GM23338 (cell line): ENCODE measurements at regions not wholly inside any gene's neighbourhood (a gene's known extent, or its start where the extent isn't known, plus 50 kb on each side); places are given as distances from the start of the nearest gene placed in this dataset.

Experiments
- ATAC-seq: fragments of 200-7000 bp; cut with Tn5 transposase; 3 replicates; pipeline ENCODE4 v1.9.1; 2020
- DNase-seq: peaks from one replicate; pipeline ENCODE4 v3.0.0-alpha.2; 2015; ENCODE audit warnings: low spot score
- H2AFZ ChIP-seq: fragments of 200-600 bp; sonication (generic); 2 replicates; pipeline ENCODE4 v1.8.0; 2016; ENCODE audit warnings: antibody characterized with exemption, mild to moderate bottlenecking, moderate library complexity
- H3F3A ChIP-seq: fragments of 200-600 bp; sonication (generic); replicated peaks from 2 replicates; pipeline ENCODE4 v1.8.0; 2017; ENCODE audit warnings: antibody characterized with exemption, mixed run types, low read depth
- H3K27ac ChIP-seq: fragments of 200-600 bp; sonication (generic); 2 replicates; pipeline ENCODE4 v1.6.1; 2016; ENCODE audit warnings: low read depth
- H3K27me3 ChIP-seq: fragments of 200-600 bp; sonication (generic); 2 replicates; pipeline ENCODE4 v1.8.0; 2016; ENCODE audit warnings: mild to moderate bottlenecking, mixed run types, moderate library complexity; ENCODE audit not compliant: insufficient read depth
- H3K36me3 ChIP-seq: fragments of 200-600 bp; sonication (generic); 2 replicates; pipeline ENCODE4 v1.8.0; 2016; ENCODE audit warnings: mild to moderate bottlenecking; ENCODE audit not compliant: insufficient read depth
- H3K4me1 ChIP-seq: fragments of 200-600 bp; sonication (generic); 2 replicates; pipeline ENCODE4 v1.8.0; 2016; ENCODE audit warnings: mild to moderate bottlenecking, moderate library complexity; ENCODE audit not compliant: insufficient read depth
- H3K4me2 ChIP-seq: fragments of 200-600 bp; sonication (generic); 2 replicates; pipeline ENCODE4 v1.7.1; 2017; ENCODE audit warnings: mixed run types
- H3K4me3 ChIP-seq: fragments of 200-600 bp; sonication (generic); 2 replicates; pipeline ENCODE4 v1.6.1; 2016; ENCODE audit warnings: mixed run types
- H3K79me2 ChIP-seq: fragments of 200-600 bp; sonication (generic); replicated peaks from 2 replicates; pipeline ENCODE4 v1.8.0; 2017; ENCODE audit warnings: mild to moderate bottlenecking; ENCODE audit not compliant: insufficient read depth
- H3K9me2 ChIP-seq: fragments of 200-600 bp; sonication (generic); 2 replicates; pipeline ENCODE4 v1.8.0; 2017; ENCODE audit not compliant: insufficient read depth
- H4K20me1 ChIP-seq: fragments of 200-600 bp; sonication (generic); replicated peaks from 2 replicates; pipeline ENCODE4 v1.8.0; 2017; ENCODE audit warnings: mild to moderate bottlenecking; ENCODE audit not compliant: insufficient read depth
- H3K27ac Mint-ChIP-seq: 2 replicates; pipeline ENCODE4 v1.8.0; 2020; ENCODE audit warnings: inconsistent platforms, mild to moderate bottlenecking, moderate library complexity, mixed read lengths
- H3K27me3 Mint-ChIP-seq: 3 replicates; pipeline ENCODE4 v1.8.0; 2022; ENCODE audit warnings: low read depth, mild to moderate bottlenecking, moderate library complexity, mixed read lengths, inconsistent platforms; ENCODE audit not compliant: insufficient read depth, poor library complexity
- H3K36me3 Mint-ChIP-seq: 3 replicates; pipeline ENCODE4 v1.8.0; 2021; ENCODE audit warnings: low read depth, mild to moderate bottlenecking, inconsistent platforms, moderate library complexity, mixed read lengths
- H3K4me1 Mint-ChIP-seq: 3 replicates; pipeline ENCODE4 v1.8.0; 2020; ENCODE audit warnings: mild to moderate bottlenecking, inconsistent platforms, mixed read lengths
- H3K4me3 Mint-ChIP-seq: 3 replicates; pipeline ENCODE4 v1.8.0; 2021; ENCODE audit warnings: moderate library complexity, mild to moderate bottlenecking, inconsistent platforms, mixed read lengths
- H3K9me3 Mint-ChIP-seq: 3 replicates; pipeline ENCODE4 v1.8.0; 2020; ENCODE audit warnings: moderate library complexity, mild to moderate bottlenecking, inconsistent platforms, mixed read lengths
- CREB1 ChIP-seq: fragments of 250-450 bp; sonication (Bioruptor Pico); IDR thresholded peaks from 2 replicates; pipeline ENCODE4 v1.5.0; 2020; ENCODE audit warnings: low read depth, mild to moderate bottlenecking, moderate library complexity
- CTCF ChIP-seq, 2 experiments: fragments of 200-600 bp in 1 of 2; sonication (generic) in 1 of 2; conservative IDR thresholded peaks; 2 replicates each; pipeline versions ENCODE4 v1.5.1 to v1.6.1; 2016 to 2017; ENCODE audit warnings: antibody characterized with exemption in 2 of 2, low read depth in 2 of 2, mild to moderate bottlenecking in 2 of 2, moderate library complexity in 1 of 2
- ETS1 ChIP-seq: IDR thresholded peaks from 2 replicates; pipeline ENCODE4 v1.6.1; 2016; ENCODE audit warnings: antibody characterized with exemption
- EZH2 ChIP-seq: fragments of 200-600 bp; sonication (generic); IDR thresholded peaks from one replicate; pipeline ENCODE4 v1.8.0; 2017; ENCODE audit warnings: antibody characterized with exemption, mild to moderate bottlenecking, low read depth; ENCODE audit not compliant: unreplicated experiment
- EZH2phosphoT487 ChIP-seq: fragments of 200-600 bp; sonication (generic); IDR thresholded peaks from one replicate; pipeline ENCODE4 v1.8.1; 2018; ENCODE audit warnings: antibody characterized with exemption; ENCODE audit not compliant: unreplicated experiment
- JUNB ChIP-seq: IDR thresholded peaks from one replicate; pipeline ENCODE4 v1.6.1; 2016; ENCODE audit warnings: antibody characterized with exemption; ENCODE audit not compliant: unreplicated experiment
- NANOG ChIP-seq: IDR thresholded peaks from 2 replicates; pipeline ENCODE4 v1.6.1; 2016; ENCODE audit warnings: antibody characterized with exemption, borderline replicate concordance
- POLR2AphosphoS5 ChIP-seq: IDR thresholded peaks from 2 replicates; pipeline ENCODE4 v1.6.1; 2016; ENCODE audit warnings: antibody characterized with exemption, low read depth
- REST ChIP-seq: IDR thresholded peaks from one replicate; pipeline ENCODE4 v1.6.1; 2018; ENCODE audit warnings: antibody characterized with exemption; ENCODE audit not compliant: unreplicated experiment
- STAT1 ChIP-seq: IDR thresholded peaks from one replicate; pipeline ENCODE4 v1.6.1; 2016; ENCODE audit warnings: antibody characterized with exemption; ENCODE audit not compliant: unreplicated experiment
- ZNF114 ChIP-seq: fragments of 250-450 bp; sonication (Bioruptor Pico); IDR thresholded peaks from 2 replicates; pipeline ENCODE4 v1.5.0; 2020; ENCODE audit warnings: mild to moderate bottlenecking, moderate library complexity
- ZNF331 ChIP-seq: fragments of 250-450 bp; sonication (Bioruptor Pico); IDR thresholded peaks from 2 replicates; pipeline ENCODE4 v1.5.0; 2020; ENCODE audit warnings: low read depth, mild to moderate bottlenecking, moderate library complexity
- ZNF462 ChIP-seq: fragments of 250-450 bp; sonication (Bioruptor Pico); IDR thresholded peaks from 2 replicates; pipeline ENCODE4 v1.5.0; 2020; ENCODE audit warnings: mild to moderate bottlenecking, moderate library complexity

GRCh38 chr6:66937180-66937579, 1230.2 kb upstream of the EYS start:
- H4K20me1 ChIP-seq: no peaks in the 10 kb centered on the region
- H3K79me2 ChIP-seq: no peaks in the 10 kb centered on the region
- no peak overlapping the region for H3K4me3 Mint-ChIP-seq
- DNase-seq (no peak), ATAC-seq (no peak)
- no peaks in the 10 kb centered on the region for H3K36me3 ChIP-seq
- H3K36me3 Mint-ChIP-seq: peaks cover 14% of the 10 kb centered on the region
- H3K9me3 Mint-ChIP-seq: peaks cover 36% of the 10 kb centered on the region
- no peak overlapping the region for H3K27ac Mint-ChIP-seq
- no peaks in the 10 kb centered on the region for H3F3A ChIP-seq
- no peak for TF ChIP-seq POLR2AphosphoS5
- TF ChIP-seq ZNF462 (CRISPR knock-in tag): no peak
- no peak for TF ChIP-seq ETS1
- no peak for TF ChIP-seq NANOG
- no peak for TF ChIP-seq STAT1
- no peak for TF ChIP-seq EZH2
- TF ChIP-seq REST: no peak
- no peak for TF ChIP-seq JUNB
- no peak for TF ChIP-seq CTCF (conservative IDR thresholded peaks at IDR 0.05; ENCODE audit: low read depth in 2 of 2)
- no peak for TF ChIP-seq ZNF114 (CRISPR knock-in tag)
- TF ChIP-seq CREB1: no peak
- TF ChIP-seq ZNF331 (CRISPR knock-in tag): no peak
- no peak for TF ChIP-seq EZH2phosphoT487
- H3K4me2 ChIP-seq: no peak overlapping the region
- no peak overlapping the region for H2AFZ ChIP-seq
- H3K9me2 ChIP-seq: no peaks in the 10 kb centered on the region
- no peak overlapping the region for H3K4me3 ChIP-seq
- H3K27ac ChIP-seq: no peak overlapping the region
- no peaks in the 10 kb centered on the region for H3K4me1 Mint-ChIP-seq
- H3K27me3 ChIP-seq: no peaks in the 10 kb centered on the region
- peaks cover 1% of the 10 kb centered on the region for H3K27me3 Mint-ChIP-seq
- H3K4me1 ChIP-seq: no peaks in the 10 kb centered on the region
